GM10266 (cell line): ENCODE measurements at regions not wholly inside any gene's neighbourhood (a gene's known extent, or its start where the extent isn't known, plus 50 kb on each side); places are given as distances from the start of the nearest gene placed in this dataset.
A peak's percentile ranks its signal among the peaks of the same experiment; 100 is the strongest.
"Not testable (repeated sequence)": the region's sequence is repeated elsewhere in the genome, so short reads cannot be mapped to it uniquely, and the experiment has no call there.

ENCODE experiments used
- DNase-seq: peaks from one replicate; pipeline ENCODE4 v3.0.0; 2012; ENCODE audit errors: extremely low spot score
- CTCF ChIP-seq: IDR thresholded peaks from 2 replicates; pipeline ENCODE4 v1.5.1; 2012; ENCODE audit warnings: mild to moderate bottlenecking, low read depth; ENCODE audit not compliant: control insufficient read depth, insufficient read depth; ENCODE audit errors: missing control alignments

- DNase-seq = not testable (repeated sequence)
These were observed 70.8 kb downstream of the TBC1D26 start for GRCh38 chr17:15802917-15803316.

GRCh38 chr17:15806825-15807224 is 74.7 kb downstream of the TBC1D26 start:
- DNase-seq = not testable (repeated sequence)

GRCh38 chr17:15813388-15813787 is 81.3 kb downstream of the TBC1D26 start:
- DNase-seq = not testable (repeated sequence)

- DNase-seq = not testable (repeated sequence)
These were observed 81.9 kb downstream of the TBC1D26 start for GRCh38 chr17:15814003-15814402.

GRCh38 chr17:15817861-15818260 is 85.8 kb downstream of the TBC1D26 start:
- DNase-seq = not testable (repeated sequence)

GRCh38 chr17:15822280-15822679 is 90.2 kb downstream of the TBC1D26 start:
- DNase-seq = not testable (repeated sequence)

- DNase-seq = peak; percentile 8
- TF ChIP-seq CTCF = peak; percentile 73
These were observed 96.7 kb downstream of the TBC1D26 start for GRCh38 chr17:15828727-15829314.

GRCh38 chr17:15830221-15830620 is 98.1 kb downstream of the TBC1D26 start:
- DNase-seq = not testable (repeated sequence)

GRCh38 chr17:15831182-15831581 is 99.1 kb downstream of the TBC1D26 start:
- DNase-seq = peak; percentile 59

- DNase-seq = not testable (repeated sequence)
These were observed 100.9 kb downstream of the TBC1D26 start for GRCh38 chr17:15832921-15833480.

GRCh38 chr17:15833890-15834289 is 101.8 kb downstream of the TBC1D26 start:
- DNase-seq = not testable (repeated sequence)

- not testable (repeated sequence) for DNase-seq
These were observed 103.4 kb downstream of the TBC1D26 start for GRCh38 chr17:15835481-15835880.

- not testable (repeated sequence) for DNase-seq
These were observed 104.3 kb downstream of the TBC1D26 start for GRCh38 chr17:15836249-15836982.

- DNase-seq = not testable (repeated sequence)
These were observed 104.9 kb downstream of the TBC1D26 start for GRCh38 chr17:15836991-15837390.

GRCh38 chr17:15847447-15848229 is 97.3 kb upstream of the ADORA2B start:
- DNase-seq = not testable (repeated sequence)
